GM18507 (cell line): ENCODE measurements at regions not wholly inside any gene's neighbourhood (a gene's known extent, or its start where the extent isn't known, plus 50 kb on each side); places are given as distances from the start of the nearest gene placed in this dataset.

Source experiments
- DNase-seq: peaks from one replicate; pipeline ENCODE4 v3.0.0; 2011; ENCODE audit warnings: low read depth; ENCODE audit not compliant: insufficient read length; ENCODE audit errors: extremely low spot score
- FAIRE-seq: peaks from 2 replicates; lab custom pipeline; 2011; peaks lifted over from hg19 to GRCh38; lab: Jason Lieb, UNC

GRCh38 chr7:131241386-131241785, 86.3 kb upstream of the MKLN1 start:
- FAIRE-seq, result no peak

GRCh38 chr7:131242123-131242650, 85.5 kb upstream of the MKLN1 start:
- FAIRE-seq, result no peak
- no peak for DNase-seq

More at GRCh38 chr7:131241386-131241785, 86.3 kb upstream of the MKLN1 start:
- DNase-seq, result no peak

GRCh38 chr7:131244259-131244852, 83.3 kb upstream of the MKLN1 start:
- no peak for FAIRE-seq

GRCh38 chr7:131249003-131249402, 78.7 kb upstream of the MKLN1 start:
- DNase-seq, result no peak
- FAIRE-seq, result no peak

More at GRCh38 chr7:131244259-131244852, 83.3 kb upstream of the MKLN1 start:
- DNase-seq, result no peak

GRCh38 chr7:131249483-131249882, 78.2 kb upstream of the MKLN1 start:
- FAIRE-seq, result no peak
- no peak for DNase-seq

- DNase-seq (no peak), FAIRE-seq (no peak)
Measured at GRCh38 chr7:131250331-131250730, 77.3 kb upstream of the MKLN1 start.

GRCh38 chr7:131251371-131251770, 76.3 kb upstream of the MKLN1 start:
- DNase-seq, result no peak
- no peak for FAIRE-seq

GRCh38 chr7:131252976-131253375, 74.7 kb upstream of the MKLN1 start:
- no peak for FAIRE-seq

GRCh38 chr7:131254211-131254610, 73.5 kb upstream of the MKLN1 start:
- DNase-seq (no peak), FAIRE-seq (no peak)

More at GRCh38 chr7:131252976-131253375, 74.7 kb upstream of the MKLN1 start:
- DNase-seq, result no peak

- no peak for FAIRE-seq
- no peak for DNase-seq
Measured at GRCh38 chr7:131255242-131255641, 72.4 kb upstream of the MKLN1 start.

GRCh38 chr7:131261476-131261994, 66.1 kb upstream of the MKLN1 start:
- FAIRE-seq, result no peak

GRCh38 chr7:131265227-131265626, 62.4 kb upstream of the MKLN1 start:
- no peak for FAIRE-seq

More at GRCh38 chr7:131261476-131261994, 66.1 kb upstream of the MKLN1 start:
- no peak for DNase-seq

GRCh38 chr7:131267631-131268030, 60.0 kb upstream of the MKLN1 start:
- FAIRE-seq (no peak), DNase-seq (no peak)

More at GRCh38 chr7:131265227-131265626, 62.4 kb upstream of the MKLN1 start:
- DNase-seq, result no peak

- DNase-seq, result no peak
- no peak for FAIRE-seq
Measured at GRCh38 chr7:131268906-131269305, 58.8 kb upstream of the MKLN1 start.

- DNase-seq (no peak), FAIRE-seq (no peak)
Measured at GRCh38 chr7:131272086-131272485, 55.6 kb upstream of the MKLN1 start.

- DNase-seq (no peak), FAIRE-seq (no peak)
Measured at GRCh38 chr7:131274986-131275385, 52.7 kb upstream of the MKLN1 start.

GRCh38 chr7:131276190-131276589, 51.5 kb upstream of the MKLN1 start:
- FAIRE-seq, result no peak
- DNase-seq, result no peak

GRCh38 chr7:131276748-131277147, 50.9 kb upstream of the MKLN1 start:
- FAIRE-seq (no peak), DNase-seq (no peak)
